Right lobe of liver (tissue), 6 donors: ENCODE measurements at regions not wholly inside any gene's neighbourhood (a gene's known extent, or its start where the extent isn't known, plus 50 kb on each side); places are given as distances from the start of the nearest gene placed in this dataset.

Experiments used
- ATAC-seq, 4 donors: fragments of 200-7000 bp; cut with Tn5 transposase; one replicate each; pipeline ENCODE4 v1.9.1; 2020; ENCODE audit warnings: mild to moderate bottlenecking in 4 of 4, moderate library complexity in 4 of 4
- DNase-seq, 3 donors: peaks; one replicate each; pipeline ENCODE4 v3.0.0-alpha.2; 2020
- H3K27ac ChIP-seq, 3 donors: fragments of 200-600 bp; one replicate each; pipeline ENCODE4 v1.8.0; 2022
- H3K27me3 ChIP-seq, 2 donors: fragments of 200-600 bp; one replicate each; pipeline ENCODE4 v1.8.0; 2022
- H3K36me3 ChIP-seq, 4 donors: fragments of 200-600 bp; sonication (generic) in 1 of 4; one replicate each; pipeline versions ENCODE4 v1.5.1 to v1.8.0; 2017 to 2022; ENCODE audit warnings: control low read depth in 1 of 4
- H3K4me1 ChIP-seq, 4 donors: fragments of 200-600 bp; sonication (generic) in 1 of 4; one replicate each; pipeline versions ENCODE4 v1.5.1 to v1.8.0; 2017 to 2022; ENCODE audit warnings: control low read depth in 1 of 4
- H3K4me3 ChIP-seq, 3 donors: fragments of 200-600 bp; one replicate each; pipeline ENCODE4 v1.8.0; 2022
- H3K9me3 ChIP-seq, 4 donors: fragments of 200-600 bp; sonication (generic) in 1 of 4; one replicate each; pipeline versions ENCODE4 v1.5.1 to v1.8.0; 2017 to 2022; ENCODE audit warnings: control low read depth in 1 of 4
- CTCF ChIP-seq, 4 donors: fragments of 200-600 bp in 3 of 4; fragments of 450-650 bp in 1 of 4; IDR thresholded peaks; one replicate each; pipeline versions ENCODE4 v1.5.1 to v1.8.0; 2016 to 2022; ENCODE audit warnings: antibody characterized with exemption in 4 of 4, mild to moderate bottlenecking in 2 of 4
- POLR2A ChIP-seq: fragments of 450-650 bp; IDR thresholded peaks from one replicate; pipeline ENCODE4 v1.6.1; 2017; ENCODE audit warnings: antibody characterized with exemption, mild to moderate bottlenecking
- WGBS: methylation state at CpG from one replicate; pipeline ENCODE4 v1.1.6; 2018; ENCODE audit warnings: low coverage, low lambda C conversion rate; ENCODE audit not compliant: insufficient coverage; ENCODE audit errors: missing lambda C conversion rate; 5-methylcytosine and 5-hydroxymethylcytosine counted together
- intact Hi-C, 2 donors: fragments of 100-400 bp; cut with DNase I; formaldehyde crosslinking; loops; one replicate each; pipeline versions ENCODE4 v1.11.2 to v1.14.1; 2022
- donor health status: DM: no; HTN: yes; CAD: no.
- donor health status: DM: no; HTN: no; CAD: no.
- donor health status: DM: no; HTN: no; CAD: no.
- donor health status: DM: no; HTN: yes; CAD: no.
- donor health status: DM: no; HTN: yes; CAD: no.

- Histone ChIP-seq H3K4me3 (no peak overlapping the region), H3K9me3 (no peaks in the 10 kb centered on the region), H3K4me1 (no peaks in the 10 kb centered on the region), H3K27me3 (no peaks in the 10 kb centered on the region), H3K27ac (no peak overlapping the region), H3K36me3 (no peaks in the 10 kb centered on the region)
- peak; percentile 28 to 82 (median 54) for TF ChIP-seq CTCF (IDR thresholded peaks at IDR 0.05)
- TF ChIP-seq POLR2A: no peak
- ATAC-seq (peak; percentile 80 to 90 (median 86)), DNase-seq (peak in 2 of 3 donors; percentile 26 to 53)
- intact Hi-C loops: loop anchor here in 1 of 2 donors (5.0 kb wide), 1 partner anchor 111 kb away; no protein-coding TSS in a partner anchor
- WGBS: 18% methylated on average over 2 of the region's 2 CpGs
These were observed 488.0 kb upstream of the STXBP6 start for GRCh38 chr14:25537846-25538455.

- Histone ChIP-seq H3K4me1 (no peaks in the 10 kb centered on the region), H3K27ac (no peak overlapping the region), H3K27me3 (no peaks in the 10 kb centered on the region), H3K36me3 (no peaks in the 10 kb centered on the region), H3K4me3 (no peak overlapping the region), H3K9me3 (no peaks in the 10 kb centered on the region)
- ATAC-seq (no peak), DNase-seq (no peak)
- intact Hi-C loops: no loop called here
- 85% methylated on average over 2 of the region's 2 CpGs for WGBS
- TF ChIP-seq POLR2A: no peak
- TF ChIP-seq CTCF (IDR thresholded peaks at IDR 0.05): no peak
These were observed 476.3 kb upstream of the STXBP6 start for GRCh38 chr14:25526290-25526689.

GRCh38 chr14:25522926-25523325, 473.0 kb upstream of the STXBP6 start:
- Histone ChIP-seq H3K9me3 (no peaks in the 10 kb centered on the region), H3K27me3 (no peaks in the 10 kb centered on the region), H3K4me1 (no peaks in the 10 kb centered on the region), H3K36me3 (no peaks in the 10 kb centered on the region), H3K27ac (no peak overlapping the region), H3K4me3 (no peak overlapping the region)
- ATAC-seq (no peak), DNase-seq (no peak)
- intact Hi-C loops: no loop called here
- 12% methylated on average over 2 of the region's 2 CpGs for WGBS
- TF ChIP-seq POLR2A: no peak
- no peak for TF ChIP-seq CTCF (IDR thresholded peaks at IDR 0.05)

GRCh38 chr14:25522116-25522515, 472.2 kb upstream of the STXBP6 start:
- TF ChIP-seq CTCF (IDR thresholded peaks at IDR 0.05) (no peak), POLR2A (no peak)
- DNase-seq (no peak), ATAC-seq (no peak)
- Histone ChIP-seq H3K4me3 (no peak overlapping the region), H3K4me1 (no peaks in the 10 kb centered on the region), H3K9me3 (no peaks in the 10 kb centered on the region), H3K36me3 (no peaks in the 10 kb centered on the region), H3K27me3 (no peaks in the 10 kb centered on the region), H3K27ac (no peak overlapping the region)
- intact Hi-C loops: no loop called here
- 68% methylated on average over 6 of the region's 6 CpGs for WGBS

- intact Hi-C loops: no loop called here
- 68% methylated on average over 2 of the region's 2 CpGs for WGBS
- Histone ChIP-seq H3K9me3 (no peaks in the 10 kb centered on the region), H3K27me3 (no peaks in the 10 kb centered on the region), H3K4me3 (no peak overlapping the region), H3K4me1 (no peaks in the 10 kb centered on the region), H3K27ac (no peak overlapping the region), H3K36me3 (no peaks in the 10 kb centered on the region)
- DNase-seq: no peak
- ATAC-seq: no peak
- TF ChIP-seq POLR2A (no peak), CTCF (IDR thresholded peaks at IDR 0.05) (no peak)
These were observed 471.7 kb upstream of the STXBP6 start for GRCh38 chr14:25521616-25522015.
